Suprapubic skin (tissue), 4 donors: ENCODE measurements at regions not wholly inside any gene's neighbourhood (a gene's known extent, or its start where the extent isn't known, plus 50 kb on each side); places are given as distances from the start of the nearest gene placed in this dataset.

Experiments
- EP300 ChIP-seq: sonication (generic); formaldehyde crosslinking; IDR thresholded peaks from one replicate; pipeline ENCODE4 v1.6.1; 2017; ENCODE audit warnings: antibody characterized with exemption
- POLR2A ChIP-seq, 2 donors: fragments of 450-650 bp; IDR thresholded peaks; one replicate each; pipeline ENCODE4 v1.6.1; 2017; ENCODE audit warnings: antibody characterized with exemption in 2 of 2, mild to moderate bottlenecking in 2 of 2, moderate library complexity in 2 of 2
- POLR2AphosphoS5 ChIP-seq, 3 donors: sonication (generic); formaldehyde crosslinking; IDR thresholded peaks; one replicate each; pipeline ENCODE4 v1.6.1; 2017; ENCODE audit warnings: antibody characterized with exemption in 3 of 3
- TF ChIP-seq, protein P1 (sequence below), 2 donors: fragments of 200-600 bp in 1 of 2; fragments of 450-650 bp in 1 of 2; sonication (generic) in 1 of 2; IDR thresholded peaks; one replicate each; pipeline ENCODE4 v1.5.1; 2016 to 2019; ENCODE audit warnings: antibody characterized with exemption in 2 of 2, mild to moderate bottlenecking in 1 of 2, moderate library complexity in 1 of 2

DNA sequence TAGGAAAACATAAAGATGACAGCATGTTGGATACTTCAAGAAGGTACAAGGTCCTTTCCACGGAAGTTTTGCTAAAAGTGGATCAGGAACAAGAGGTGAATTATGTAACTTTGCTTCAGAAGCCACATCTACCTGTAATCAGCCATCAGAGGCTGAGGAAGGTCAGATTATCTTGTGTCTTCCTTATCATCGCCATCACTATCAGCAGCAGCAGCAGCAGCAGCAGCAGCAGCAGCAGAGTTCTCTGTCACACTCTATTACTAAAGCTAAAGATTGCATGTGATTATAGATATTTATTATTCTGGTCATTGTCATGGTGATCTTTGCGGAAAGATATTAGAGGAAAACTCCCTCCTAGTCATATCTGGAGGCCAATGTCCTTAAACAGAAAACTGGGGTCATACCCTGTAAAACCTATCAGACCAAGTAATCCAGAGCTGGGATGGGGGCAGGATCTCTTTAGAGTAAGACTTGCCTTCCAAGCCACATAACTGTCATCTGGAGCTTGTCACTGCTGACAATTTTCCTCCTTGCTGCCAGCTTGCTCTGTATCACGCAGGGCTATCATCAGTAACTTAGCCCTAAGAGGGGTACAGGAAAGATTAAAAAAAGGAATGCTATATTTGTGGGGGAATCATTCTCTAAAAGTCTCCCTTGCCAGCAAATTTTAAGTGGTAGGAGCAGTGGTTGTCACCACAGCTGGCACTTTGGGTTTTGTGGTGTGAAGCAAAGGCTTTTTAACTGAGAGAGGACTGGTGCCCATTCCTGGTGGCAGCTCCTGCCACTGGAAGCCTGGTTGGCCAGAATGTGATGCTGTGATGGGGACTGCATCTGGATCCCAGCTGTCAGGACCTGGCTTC, 130.9 kb upstream of the RASGRP1 start:
- TF ChIP-seq, protein P1, sequence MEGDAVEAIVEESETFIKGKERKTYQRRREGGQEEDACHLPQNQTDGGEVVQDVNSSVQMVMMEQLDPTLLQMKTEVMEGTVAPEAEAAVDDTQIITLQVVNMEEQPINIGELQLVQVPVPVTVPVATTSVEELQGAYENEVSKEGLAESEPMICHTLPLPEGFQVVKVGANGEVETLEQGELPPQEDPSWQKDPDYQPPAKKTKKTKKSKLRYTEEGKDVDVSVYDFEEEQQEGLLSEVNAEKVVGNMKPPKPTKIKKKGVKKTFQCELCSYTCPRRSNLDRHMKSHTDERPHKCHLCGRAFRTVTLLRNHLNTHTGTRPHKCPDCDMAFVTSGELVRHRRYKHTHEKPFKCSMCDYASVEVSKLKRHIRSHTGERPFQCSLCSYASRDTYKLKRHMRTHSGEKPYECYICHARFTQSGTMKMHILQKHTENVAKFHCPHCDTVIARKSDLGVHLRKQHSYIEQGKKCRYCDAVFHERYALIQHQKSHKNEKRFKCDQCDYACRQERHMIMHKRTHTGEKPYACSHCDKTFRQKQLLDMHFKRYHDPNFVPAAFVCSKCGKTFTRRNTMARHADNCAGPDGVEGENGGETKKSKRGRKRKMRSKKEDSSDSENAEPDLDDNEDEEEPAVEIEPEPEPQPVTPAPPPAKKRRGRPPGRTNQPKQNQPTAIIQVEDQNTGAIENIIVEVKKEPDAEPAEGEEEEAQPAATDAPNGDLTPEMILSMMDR (IDR thresholded peaks at IDR 0.05), result no peak
- TF ChIP-seq POLR2AphosphoS5 (IDR thresholded peaks at IDR 0.05) (no peak), POLR2A (IDR thresholded peaks at IDR 0.05) (no peak), EP300 (no peak)
